GM19397 (cell line): ENCODE measurements at regions not wholly inside any gene's neighbourhood (a gene's known extent, or its start where the extent isn't known, plus 50 kb on each side); places are given as distances from the start of the nearest gene placed in this dataset.
"Not testable (repeated sequence)": the region's sequence is repeated elsewhere in the genome, so short reads cannot be mapped to it uniquely, and the experiment has no call there.

Experiments
- ATAC-seq: cut with Tn5 transposase; IDR thresholded peaks from one replicate; pipeline ENCODE4 v1.9.1; 2021; ENCODE audit warnings: mild to moderate bottlenecking, moderate library complexity; ENCODE audit not compliant: unreplicated experiment

DNA sequence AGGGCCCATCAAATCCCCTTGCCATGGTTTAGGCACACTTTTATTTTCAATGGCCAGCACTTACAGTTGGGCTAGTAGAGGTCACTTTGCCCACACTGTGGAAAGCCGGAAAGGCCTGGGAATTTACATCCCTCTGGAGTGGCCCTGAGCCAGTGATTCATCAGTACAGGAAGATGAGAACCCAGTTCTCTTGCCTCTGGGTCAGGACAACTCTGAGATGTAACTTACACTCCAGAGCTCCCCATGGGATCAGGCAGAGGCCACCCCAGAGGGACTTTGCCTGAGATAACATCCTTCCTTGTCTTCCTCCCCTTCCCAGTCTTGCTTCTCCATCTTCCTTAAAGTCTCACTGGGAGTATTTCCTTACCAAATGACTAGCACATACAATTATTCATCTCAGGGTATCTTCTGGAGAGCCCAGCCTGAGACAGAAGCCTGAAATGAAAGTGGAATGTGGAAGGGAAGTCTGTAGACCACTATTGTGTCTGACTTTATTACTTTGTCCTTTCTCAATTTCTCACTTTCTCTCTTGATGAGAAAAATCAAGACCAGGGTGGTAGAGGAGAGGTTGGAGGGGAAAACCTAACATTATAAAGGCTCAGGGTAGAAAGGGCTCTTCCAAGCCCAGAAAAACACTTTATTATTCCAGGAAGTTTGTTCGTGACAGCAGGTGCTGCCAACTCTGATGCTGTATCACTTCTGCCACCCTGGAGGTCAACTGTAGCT, 220.8 kb downstream of the ZNF621 start:
- ATAC-seq, result no peak

DNA sequence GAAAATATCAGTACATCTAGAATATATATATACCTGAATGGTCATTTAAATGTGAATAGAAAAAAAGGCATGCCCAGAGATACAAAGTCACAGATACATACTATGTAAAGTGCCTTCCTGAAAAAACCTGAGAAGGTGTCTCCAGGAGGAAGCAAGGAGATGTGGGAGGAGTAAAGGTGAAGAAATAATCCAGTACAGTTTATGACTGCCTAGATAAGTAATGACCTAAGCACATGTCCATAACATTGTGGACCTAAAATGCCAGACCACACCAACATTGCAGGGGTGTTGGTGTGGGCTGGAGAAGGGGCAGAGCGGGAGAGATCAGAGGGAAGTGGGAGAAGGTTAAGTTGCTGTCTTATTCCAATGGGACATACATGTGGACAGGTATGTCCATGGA, 226.9 kb downstream of the ZNF621 start:
- no peak for ATAC-seq

DNA sequence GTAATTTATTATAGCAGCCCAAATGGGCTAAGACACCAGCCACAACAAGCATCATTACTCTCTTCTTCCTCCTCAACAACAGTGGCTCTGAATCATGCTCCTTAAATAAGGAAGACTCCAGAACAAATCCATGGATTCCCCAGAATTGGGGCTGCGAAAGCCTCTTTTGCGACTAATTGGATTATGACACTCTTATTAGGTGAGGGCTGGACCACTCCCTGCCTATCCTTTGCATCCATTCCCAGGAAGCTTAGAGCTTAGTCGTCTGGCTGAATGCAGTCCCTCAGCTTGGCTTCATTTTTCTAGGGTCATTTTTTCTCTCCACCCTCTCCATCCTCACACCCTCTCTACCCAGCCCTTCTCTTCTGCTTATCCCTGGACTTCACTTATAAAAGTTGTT, 227.7 kb downstream of the ZNF621 start:
- ATAC-seq, result no peak

DNA sequence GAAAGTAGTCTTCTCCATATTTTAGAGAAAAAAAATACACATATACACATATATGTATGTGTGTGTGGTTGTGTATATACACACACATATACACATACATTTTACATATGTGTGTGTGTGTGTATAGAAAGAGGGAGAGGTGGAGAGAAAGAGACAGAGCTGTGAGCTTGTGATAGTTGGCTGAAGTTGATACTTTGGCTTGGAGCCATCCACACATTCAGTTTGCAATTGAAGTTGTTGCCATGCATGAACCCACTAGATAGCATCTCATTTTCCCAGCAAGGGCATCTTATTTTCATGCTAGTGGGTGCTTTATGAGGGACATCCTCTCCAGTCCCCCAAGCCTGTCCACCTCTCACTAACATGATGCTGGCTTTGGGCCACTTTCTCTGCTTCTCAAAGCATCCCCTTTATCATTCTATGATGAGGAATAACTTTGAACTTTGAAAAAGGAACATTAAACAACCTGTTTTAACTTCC, 228.6 kb downstream of the ZNF621 start:
- no peak for ATAC-seq

DNA sequence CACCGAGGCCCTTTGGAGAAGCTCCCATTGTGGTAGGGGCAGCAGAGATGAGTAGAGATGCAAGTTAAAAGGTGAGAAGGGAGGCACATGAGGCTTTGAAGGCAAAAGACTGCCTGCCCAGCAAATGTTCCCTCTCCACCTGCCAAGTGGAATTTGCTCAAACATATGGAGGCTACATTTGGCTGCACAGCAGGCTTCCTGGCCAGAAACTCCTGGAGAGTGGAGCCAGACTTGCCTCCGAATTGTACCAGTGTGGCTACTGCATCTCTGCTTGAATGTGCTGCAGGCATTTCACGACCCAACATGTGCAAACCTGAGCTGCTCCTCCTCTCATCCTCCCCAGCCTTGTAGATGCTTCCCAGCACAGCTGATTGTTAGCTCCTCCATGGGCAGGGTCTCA, 229.2 kb downstream of the ZNF621 start:
- no peak for ATAC-seq

DNA sequence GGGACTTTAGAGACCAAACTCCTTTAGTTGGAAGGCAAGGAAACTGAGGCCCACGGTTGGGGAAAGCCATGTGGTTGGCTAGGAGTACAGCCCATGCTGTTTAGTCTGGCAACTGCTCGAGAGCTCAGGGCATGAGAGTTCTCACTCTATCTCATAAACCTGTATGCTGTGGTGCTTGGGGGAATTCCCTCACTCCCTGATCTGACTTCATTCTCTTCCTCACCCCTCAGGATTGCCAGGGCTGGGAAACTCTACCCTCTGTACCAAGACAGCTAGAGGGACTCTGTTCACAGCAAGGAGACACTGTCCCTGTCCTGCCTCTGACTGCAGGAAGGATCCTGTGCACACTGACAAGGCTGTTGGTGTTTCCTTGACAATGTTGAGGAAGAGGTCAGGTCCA, 230.2 kb downstream of the ZNF621 start:
- no peak for ATAC-seq

DNA sequence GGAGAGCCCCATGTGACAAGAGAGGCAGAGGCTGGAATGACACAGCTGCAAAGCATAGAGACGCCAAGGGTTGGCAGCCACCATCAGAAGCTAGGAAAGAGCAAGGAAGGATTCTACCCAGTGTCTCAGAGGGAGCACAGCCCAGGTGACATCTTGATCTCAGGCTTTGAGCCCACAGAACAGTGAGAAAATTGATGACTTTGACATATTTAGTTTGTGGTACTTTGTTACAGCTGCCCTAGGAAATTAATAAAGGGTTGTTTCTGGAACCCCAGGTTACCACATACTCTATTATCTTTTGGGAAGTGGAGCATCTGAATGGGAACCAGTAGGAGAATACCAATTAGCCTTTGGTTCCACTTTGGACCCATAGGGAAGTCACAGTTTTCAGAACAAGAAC, 231.7 kb downstream of the ZNF621 start:
- ATAC-seq, result no peak

DNA sequence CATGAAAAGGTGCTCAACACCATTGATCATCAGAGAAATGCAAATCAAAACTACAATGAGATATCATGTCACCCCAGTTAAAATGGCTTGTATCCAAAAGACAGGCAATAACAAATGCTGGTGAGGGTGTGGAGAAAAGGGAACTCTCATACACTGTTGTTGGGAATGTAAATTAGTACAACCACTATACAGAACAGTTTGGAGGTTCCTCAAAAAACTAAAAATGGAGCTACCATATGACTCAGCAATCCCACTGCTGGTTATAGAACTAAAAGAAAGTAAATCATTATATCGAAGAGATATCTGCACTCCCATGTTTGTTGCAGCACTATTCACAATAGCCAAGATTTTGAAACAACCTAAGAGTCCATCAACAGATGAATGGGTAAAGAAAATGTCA, 238.0 kb downstream of the ZNF621 start:
- not testable (repeated sequence) for ATAC-seq

DNA sequence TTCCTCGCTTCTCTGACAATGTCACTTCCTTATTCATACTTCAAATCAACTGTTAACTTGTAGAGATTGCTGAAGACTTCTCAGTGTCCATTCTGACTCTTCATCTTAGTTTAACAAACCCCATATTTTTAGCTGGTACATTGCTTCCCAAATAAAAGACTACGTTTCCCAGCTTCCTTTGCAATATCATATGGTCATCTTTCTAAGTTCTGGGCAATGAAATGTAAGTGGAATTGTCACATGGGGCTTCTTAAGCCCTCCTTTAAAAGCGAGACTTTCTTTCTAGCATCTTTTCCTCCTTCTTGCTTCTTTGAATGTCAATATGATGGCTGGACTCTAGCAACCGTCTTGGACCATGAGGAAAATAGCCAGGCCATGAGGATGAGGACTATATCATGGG, 239.0 kb downstream of the ZNF621 start:
- no peak for ATAC-seq

DNA sequence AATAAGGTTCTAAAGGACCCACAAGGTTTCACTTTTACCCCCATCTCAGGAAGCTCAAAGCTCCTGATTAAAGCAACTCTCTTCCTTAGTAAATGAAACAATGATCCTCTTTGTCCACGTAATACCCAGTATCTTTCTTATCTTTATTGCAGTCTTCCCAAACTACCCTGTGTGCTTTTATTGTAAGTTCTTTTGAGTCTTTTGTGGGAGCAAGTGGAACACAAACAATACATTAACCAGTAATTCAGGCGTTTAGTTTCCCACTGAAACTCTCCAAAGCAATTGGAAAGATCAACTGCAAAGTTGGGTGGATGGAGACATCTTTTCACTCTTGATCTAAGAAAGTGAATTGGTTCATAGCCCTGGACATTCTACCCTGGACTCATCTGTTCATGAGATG, 240.0 kb downstream of the ZNF621 start:
- no peak for ATAC-seq

DNA sequence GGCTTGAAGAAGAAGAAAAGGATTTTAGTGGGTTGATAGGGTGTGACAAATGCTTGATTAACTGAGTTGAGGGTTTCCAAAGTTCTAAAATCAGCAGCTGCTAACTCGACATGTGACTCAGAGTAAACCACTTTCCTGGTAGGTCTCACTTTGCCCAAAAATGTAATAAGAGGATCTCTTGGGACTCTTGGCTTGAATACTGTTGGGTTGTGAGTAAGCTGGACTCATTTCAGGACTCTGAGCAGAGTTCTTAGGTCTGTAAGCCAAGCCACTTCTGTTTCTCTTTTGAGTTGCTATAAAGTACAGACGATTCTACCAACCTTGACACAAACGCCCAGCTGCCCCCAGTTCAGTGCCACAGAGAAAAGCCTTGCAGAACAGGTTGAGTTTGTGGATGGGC, 241.1 kb downstream of the ZNF621 start:
- ATAC-seq, result no peak

DNA sequence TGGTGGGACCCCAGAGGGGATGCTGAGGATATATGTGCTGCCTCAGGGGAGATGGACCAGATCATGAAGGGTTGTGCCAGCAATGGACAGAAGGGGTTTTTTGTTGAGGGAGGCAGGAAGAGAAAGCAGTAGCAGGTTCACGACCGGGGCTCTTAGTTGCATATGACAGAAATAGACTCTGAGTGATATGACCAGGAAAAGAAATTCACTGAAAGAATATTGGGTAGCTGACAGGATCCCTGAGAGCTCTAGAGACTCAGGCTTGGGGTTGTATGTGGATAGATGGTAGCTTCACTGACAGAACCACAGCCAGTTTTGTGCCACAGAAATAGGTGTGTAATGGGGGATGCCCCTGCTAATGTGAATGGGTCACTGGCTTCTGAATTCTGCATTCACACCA, 241.6 kb downstream of the ZNF621 start:
- no peak for ATAC-seq

DNA sequence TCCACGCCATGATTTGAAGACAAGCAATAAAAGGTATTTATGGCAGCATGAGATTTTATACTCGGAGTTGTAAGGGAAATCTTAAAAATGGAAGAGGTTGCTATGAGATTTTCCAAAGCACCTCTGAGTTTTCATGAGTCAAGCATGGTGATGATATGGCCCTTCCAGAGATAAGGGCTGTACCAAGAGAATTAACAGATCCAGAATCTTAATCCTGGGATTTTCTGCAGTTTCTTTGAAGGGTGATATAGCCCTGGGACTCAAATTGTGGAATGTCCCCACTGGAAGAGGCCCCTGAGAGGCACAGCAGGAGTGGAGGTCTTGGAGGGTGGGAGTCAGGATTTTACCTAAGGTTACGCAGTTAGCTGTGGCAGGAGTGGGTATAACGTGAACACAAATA, 243.3 kb downstream of the ZNF621 start:
- no peak for ATAC-seq

DNA sequence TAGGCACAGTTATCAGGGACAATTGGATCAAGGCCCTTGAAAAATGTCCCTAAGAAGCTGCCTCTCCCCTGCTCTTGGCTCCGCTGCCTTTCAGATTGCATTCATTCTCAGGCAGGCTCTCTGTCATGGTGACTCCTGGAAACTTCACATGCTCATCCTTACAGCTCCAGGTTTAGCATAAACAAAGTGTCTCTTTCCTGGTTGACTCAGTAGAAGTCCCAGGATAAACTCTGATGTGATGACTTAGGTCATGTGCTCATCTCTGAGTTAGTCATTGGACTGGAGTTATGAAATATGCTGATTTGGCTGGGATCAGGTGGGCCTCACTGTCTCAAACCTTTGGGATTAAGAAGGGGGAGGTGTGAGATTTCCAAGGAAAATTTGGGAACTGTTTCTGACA, 243.8 kb downstream of the ZNF621 start:
- no peak for ATAC-seq

DNA sequence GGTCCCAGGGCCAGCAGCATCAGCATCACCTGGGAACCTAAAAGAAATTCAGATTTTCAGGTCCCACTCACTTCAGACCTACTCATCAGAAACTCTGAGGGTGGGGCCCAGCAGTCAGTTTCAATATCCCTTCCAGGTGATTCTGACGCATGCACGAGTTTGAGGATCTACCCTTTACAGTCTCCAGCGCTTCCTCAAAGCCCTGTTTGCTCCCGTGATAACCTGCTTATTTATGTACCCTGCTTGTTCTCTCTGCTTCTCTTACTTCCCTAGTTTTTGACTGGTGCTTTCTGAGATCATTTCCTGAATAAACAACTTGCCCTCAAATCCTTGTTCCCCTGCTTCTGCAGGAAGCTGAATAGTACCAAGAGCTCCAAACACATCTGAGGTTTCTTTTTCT, 245.3 kb downstream of the ZNF621 start:
- no peak for ATAC-seq

DNA sequence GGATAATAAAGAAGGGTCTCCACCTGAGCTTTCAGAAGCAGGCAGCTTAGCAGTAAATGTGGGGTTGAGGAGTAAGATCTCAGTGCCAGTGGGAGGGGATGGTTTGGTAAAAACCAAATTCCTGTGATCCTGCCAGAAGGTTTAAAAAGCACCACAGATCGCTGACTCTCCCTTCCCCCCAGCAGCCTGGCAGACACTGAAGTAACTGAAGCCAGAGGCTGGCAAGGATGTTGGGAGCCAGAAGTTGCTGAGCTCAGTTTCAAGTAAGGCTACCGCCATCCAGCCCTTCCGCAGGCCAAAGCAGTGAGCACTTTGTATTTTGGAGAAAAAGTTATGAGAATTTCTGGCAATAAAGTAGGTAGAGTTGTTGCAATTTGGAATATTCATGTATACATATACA, 246.4 kb downstream of the ZNF621 start:
- ATAC-seq, result no peak

DNA sequence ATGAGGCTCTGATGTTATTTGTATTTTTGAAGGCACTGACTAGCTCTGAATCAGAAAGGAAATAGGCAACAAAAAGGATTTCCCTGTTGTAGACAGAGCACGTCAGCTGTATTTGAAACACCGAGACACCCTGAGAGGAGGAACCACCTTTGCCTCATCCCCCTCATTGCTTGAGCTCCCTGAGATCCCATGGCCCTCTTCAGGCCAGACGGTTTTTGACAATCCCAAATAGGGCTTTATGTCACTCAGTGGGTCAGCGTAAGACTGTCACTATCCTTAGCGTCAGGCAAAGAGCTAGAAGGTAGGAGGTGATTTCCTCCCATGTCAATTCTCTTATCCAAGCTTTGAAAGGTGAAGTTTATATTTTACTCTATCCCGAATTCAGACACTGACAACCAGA, 254.3 kb downstream of the ZNF621 start:
- ATAC-seq, result no peak

DNA sequence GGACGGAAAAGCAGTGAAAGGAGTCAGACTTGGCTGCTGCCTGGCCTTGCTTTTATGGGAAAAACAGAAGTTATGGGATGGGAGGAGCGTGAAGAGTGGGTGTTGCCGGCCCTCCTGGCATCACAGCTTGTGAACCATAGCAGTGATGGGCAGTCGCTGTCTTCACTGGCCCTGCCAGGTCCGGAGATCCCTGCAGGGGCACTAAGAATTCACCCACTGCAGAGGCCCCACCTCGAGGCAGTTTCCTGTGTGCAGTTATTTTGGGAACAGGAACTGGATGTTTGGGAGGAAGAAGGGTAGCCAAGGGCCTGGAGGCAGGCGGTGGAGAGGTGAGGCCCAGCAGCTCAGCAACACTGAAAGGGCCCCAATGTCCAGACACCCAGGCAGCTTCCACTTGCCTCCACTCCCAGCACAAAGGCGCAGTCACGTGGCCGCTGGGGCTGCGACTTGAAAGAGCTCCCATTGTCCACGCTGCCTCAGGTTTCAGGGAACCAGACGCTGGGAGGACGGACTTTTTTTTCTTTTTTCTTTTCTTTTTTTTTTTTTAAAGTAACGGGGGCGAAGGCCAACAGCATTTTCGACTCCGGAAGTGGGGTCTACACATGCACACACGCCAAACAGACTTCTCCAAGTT, 255.6 kb downstream of the ZNF621 start:
- ATAC-seq, result no peak

DNA sequence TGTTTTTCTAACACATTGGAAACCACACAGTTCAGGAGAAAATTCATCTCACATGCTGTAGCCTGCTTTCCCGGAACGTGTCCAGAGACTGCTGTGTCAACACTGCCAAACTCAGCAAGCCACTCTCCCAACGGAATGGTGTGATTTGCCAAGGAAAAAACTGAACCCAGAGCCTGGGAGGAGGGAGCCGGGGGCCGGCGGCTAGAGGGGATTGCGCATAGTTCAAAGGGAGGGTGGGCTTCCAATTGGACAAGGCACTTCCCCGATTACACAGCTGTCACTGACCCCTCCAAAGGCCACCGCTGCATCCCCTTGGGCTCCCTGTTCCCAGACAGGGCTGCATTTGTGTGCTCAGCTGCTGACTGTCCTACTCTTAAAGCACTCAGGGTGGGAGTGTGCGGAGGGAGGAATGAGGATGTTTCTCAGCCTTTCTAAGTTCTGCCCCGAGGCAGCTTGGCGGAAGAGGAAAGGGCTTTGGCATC, 256.2 kb downstream of the ZNF621 start:
- no peak for ATAC-seq

DNA sequence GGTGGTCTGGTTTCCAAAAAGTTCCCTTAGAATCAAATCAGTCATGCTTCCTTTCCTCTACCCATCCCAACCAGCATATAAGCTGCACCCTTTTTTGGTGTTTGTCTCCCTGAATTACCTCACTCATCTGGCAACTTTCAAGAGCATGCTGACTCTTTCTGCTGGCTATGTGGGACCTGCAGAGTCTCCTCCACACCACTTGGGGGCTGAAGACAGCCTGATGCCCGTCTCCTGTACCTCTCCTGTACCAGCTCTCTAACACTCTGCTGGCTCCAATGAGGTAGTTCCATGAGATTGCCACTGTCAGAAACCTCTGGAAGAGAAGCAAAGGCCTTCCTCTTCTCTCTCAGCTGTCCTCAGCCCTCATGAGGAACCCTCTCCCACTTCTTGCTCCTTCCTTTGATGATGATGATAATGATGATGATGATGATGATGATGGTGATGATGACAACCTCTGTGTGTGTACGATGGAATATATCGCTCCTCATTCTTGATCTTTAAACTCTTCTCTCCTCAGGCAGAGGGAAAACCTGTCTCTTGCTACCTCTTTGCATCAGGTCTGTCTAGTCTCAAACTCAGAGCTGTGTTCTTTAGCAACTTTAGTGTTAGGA, 257.5 kb downstream of the ZNF621 start:
- ATAC-seq, result no peak

DNA sequence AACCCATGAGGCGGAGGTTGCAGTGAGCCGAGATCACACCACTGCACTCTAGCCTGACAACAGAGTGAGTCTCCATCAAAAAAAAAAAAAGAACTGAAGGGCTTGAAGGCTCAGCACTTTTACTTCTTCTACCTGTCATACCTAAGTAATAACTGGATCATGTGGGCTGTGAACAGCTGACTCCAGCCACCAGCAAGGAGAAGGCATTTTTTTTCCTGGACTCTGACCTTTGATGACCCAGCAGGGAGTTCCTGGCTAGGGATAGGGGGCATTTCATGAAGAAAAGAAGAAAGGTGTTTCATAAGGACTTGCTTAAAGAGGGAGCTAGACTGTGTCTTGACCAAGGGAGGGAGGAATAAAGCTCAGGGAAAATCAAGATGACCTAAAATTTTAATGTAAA, 266.0 kb downstream of the ZNF621 start:
- ATAC-seq, result no peak

DNA sequence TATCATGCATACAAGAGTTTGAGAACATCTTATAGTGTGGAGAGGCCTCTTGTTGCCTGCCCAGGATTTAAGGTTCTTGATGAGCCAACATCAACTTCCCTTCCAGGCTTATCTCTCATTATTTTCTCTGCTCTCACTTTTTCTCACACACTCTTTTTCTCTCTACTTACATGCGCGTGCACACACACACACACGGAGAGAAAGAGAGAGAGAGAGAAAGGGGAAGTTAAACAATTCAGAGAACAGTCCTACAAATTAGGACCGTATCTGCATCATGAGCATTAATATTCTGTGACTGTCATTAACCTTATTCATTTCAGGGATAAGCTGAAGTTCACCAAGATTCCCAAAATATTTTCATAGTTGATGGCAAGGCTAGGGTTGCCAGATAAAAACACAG, 269.0 kb downstream of the ZNF621 start:
- no peak for ATAC-seq
